ENCODE measurements at regions not wholly inside any gene's neighbourhood (a gene's known extent, or its start where the extent isn't known, plus 50 kb on each side); places are given as distances from the start of the nearest gene placed in this dataset.

GRCh38 chr1:117270679-117271078 lies 60.0 kb upstream of the VTCN1 start:
- TF ChIP-seq CTCF (IDR thresholded peaks at IDR 0.05) (no peak), POLR2A (IDR thresholded peaks at IDR 0.05) (no peak)

Data from breast epithelium (tissue), 3 donors.